GM12865 (cell line): ENCODE measurements at regions not wholly inside any gene's neighbourhood (a gene's known extent, or its start where the extent isn't known, plus 50 kb on each side); places are given as distances from the start of the nearest gene placed in this dataset.
A peak's percentile ranks its signal among the peaks of the same experiment; 100 is the strongest.

Experiments
- DNase-seq: peaks from one replicate; pipeline ENCODE4 v3.0.0; 2010; ENCODE audit warnings: low read depth
- H3K4me3 ChIP-seq: 2 replicates; pipeline ENCODE4 v1.5.1; 2011; ENCODE audit warnings: mild to moderate bottlenecking, low read depth, low read length, control low read depth
- CTCF ChIP-seq: IDR thresholded peaks from 2 replicates; pipeline ENCODE4 v1.5.1; 2011; ENCODE audit warnings: low read length, control low read depth, low read depth, inconsistent platforms; ENCODE audit not compliant: insufficient read depth; ENCODE audit errors: missing control alignments

DNA sequence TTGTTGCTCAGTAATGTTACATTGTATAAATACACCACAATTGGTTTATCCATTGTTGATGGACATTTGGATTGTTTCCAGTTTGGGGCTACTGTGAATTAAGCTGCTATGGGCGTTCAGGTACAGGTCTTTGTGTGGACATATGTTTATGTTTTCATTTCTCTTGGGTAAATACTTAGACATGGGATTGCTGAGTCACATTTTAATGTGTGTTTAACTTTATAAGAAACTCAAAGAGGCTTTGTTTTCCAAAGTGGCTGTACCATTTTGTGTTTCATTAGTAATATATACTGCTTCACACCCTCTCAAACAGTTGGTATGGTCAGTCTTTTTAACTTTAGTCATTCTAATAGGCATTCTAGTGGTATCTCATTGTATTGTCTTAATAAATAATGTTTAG lies 225.0 kb downstream of the SPTSSA start:
- no peak overlapping the region for H3K4me3 ChIP-seq
- no peak for DNase-seq
- no peak for TF ChIP-seq CTCF

DNA sequence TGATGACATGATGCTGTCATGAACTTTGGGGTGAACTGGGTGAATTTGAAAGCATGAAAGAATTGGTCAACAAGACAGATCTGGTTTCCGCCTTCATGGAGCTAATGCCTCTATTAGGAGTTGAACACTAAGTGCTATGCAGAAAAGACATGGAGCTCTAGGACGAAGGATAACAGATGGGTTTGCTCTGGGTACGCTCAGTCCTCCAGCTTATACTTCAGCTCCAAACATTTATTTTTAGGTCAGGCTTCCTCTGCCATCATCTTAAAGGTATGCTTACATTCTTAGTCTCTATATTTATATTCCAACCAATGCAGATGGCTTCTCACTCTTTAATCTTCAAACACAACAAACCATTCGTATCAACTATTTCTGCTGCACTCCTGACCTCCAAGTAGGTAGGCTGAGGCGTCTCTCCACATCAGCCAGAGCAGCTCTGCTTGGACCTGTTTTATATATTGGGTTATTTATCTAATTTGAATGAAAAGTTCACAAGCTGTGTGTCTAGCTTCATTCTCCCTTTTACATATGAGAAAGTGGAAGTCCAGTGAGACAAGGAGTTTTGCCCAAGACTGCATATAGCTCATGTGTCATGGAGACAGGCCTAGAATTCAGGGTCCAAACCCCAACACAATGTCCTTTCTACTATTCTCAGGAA lies 226.3 kb downstream of the SPTSSA start:
- H3K4me3 ChIP-seq = no peak overlapping the region
- no peak for DNase-seq
- no peak for TF ChIP-seq CTCF

- TF ChIP-seq CTCF = no peak
- no peak for DNase-seq
- no peak overlapping the region for H3K4me3 ChIP-seq
These were observed 227.8 kb downstream of the SPTSSA start for GRCh38 chr14:34234258-34234657.

DNA sequence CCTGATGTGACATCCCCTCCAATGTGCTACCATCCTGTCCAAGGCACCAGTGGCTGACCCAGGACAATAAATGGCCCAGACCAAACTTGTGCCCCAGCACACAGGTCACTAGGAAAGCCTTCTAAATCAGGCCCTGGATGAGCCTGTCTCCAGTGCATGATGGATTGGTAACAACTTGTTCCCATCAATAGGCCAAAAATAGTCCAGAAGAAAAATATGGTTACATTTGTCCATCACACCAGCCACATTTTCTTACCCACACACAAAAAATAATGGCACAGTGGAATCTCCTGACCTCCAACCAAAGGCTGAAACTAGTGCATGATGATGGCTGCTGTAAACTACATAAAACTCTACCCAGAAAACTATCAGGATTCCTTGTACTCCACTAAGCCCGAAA lies 228.4 kb downstream of the SPTSSA start:
- DNase-seq = no peak
- no peak for TF ChIP-seq CTCF
- H3K4me3 ChIP-seq = no peak overlapping the region

- H3K4me3 ChIP-seq = no peak overlapping the region
- DNase-seq = no peak
- no peak for TF ChIP-seq CTCF
These were observed 229.2 kb downstream of the SPTSSA start for GRCh38 chr14:34232790-34233189.

GRCh38 chr14:34231626-34232025 lies 230.4 kb downstream of the SPTSSA start:
- TF ChIP-seq CTCF = no peak
- no peak for DNase-seq
- no peak overlapping the region for H3K4me3 ChIP-seq

DNA sequence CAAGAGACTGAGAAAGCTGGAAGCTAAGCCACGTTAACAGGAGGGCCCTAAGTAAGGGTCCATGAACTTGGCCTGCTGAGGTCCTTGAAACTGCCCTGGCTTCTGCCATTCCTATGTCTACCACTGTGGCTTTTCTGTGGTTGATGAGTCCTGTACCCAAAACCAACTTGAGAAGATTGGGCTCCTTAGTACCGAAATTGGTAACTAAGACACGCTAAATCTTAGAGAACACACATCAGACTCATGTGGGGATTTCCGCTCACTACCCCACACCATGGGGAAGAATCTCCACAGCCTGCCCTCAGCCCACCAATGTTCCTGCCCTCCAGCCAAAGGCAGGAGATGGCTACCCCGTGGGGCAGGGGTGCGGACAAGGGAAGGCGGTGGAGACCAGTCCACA lies 232.9 kb downstream of the SPTSSA start:
- peak; percentile 12 for DNase-seq
- no peak overlapping the region for H3K4me3 ChIP-seq
- TF ChIP-seq CTCF = no peak
